AG08395 (cell line): ENCODE measurements at regions not wholly inside any gene's neighbourhood (a gene's known extent, or its start where the extent isn't known, plus 50 kb on each side); places are given as distances from the start of the nearest gene placed in this dataset.

Experiments
- DNase-seq: peaks from one replicate; pipeline ENCODE4 v3.0.0; 2012; ENCODE audit warnings: mixed read lengths, low spot score

- DNase-seq, result no peak
Observed at GRCh38 chr14:101453225-101453624, 108.1 kb upstream of the DIO3 start.

- no peak for DNase-seq
Observed at GRCh38 chr14:101454229-101454628, 107.1 kb upstream of the DIO3 start.

- DNase-seq, result no peak
Observed at GRCh38 chr14:101456246-101457175, 104.8 kb upstream of the DIO3 start.

GRCh38 chr14:101457301-101457935 is 103.9 kb upstream of the DIO3 start:
- DNase-seq, result no peak

- no peak for DNase-seq
Observed at GRCh38 chr14:101457936-101458740, 103.2 kb upstream of the DIO3 start.

GRCh38 chr14:101458741-101459550 is 102.3 kb upstream of the DIO3 start:
- DNase-seq, result no peak

- DNase-seq, result no peak
Observed at GRCh38 chr14:101459551-101459900, 101.8 kb upstream of the DIO3 start.

GRCh38 chr14:101460521-101460920 is 100.8 kb upstream of the DIO3 start:
- DNase-seq, result no peak

- no peak for DNase-seq
Observed at GRCh38 chr14:101460986-101461750, 100.1 kb upstream of the DIO3 start.

GRCh38 chr14:101461891-101462290 is 99.4 kb upstream of the DIO3 start:
- DNase-seq, result no peak

- no peak for DNase-seq
Observed at GRCh38 chr14:101462726-101463565, 98.3 kb upstream of the DIO3 start.

GRCh38 chr14:101463566-101464171 is 97.6 kb upstream of the DIO3 start:
- no peak for DNase-seq

- no peak for DNase-seq
Observed at GRCh38 chr14:101464310-101464983, 96.8 kb upstream of the DIO3 start.

GRCh38 chr14:101464984-101465794 is 96.1 kb upstream of the DIO3 start:
- no peak for DNase-seq

- DNase-seq, result no peak
Observed at GRCh38 chr14:101465795-101466448, 95.4 kb upstream of the DIO3 start.

- no peak for DNase-seq
Observed at GRCh38 chr14:101466456-101467180, 94.7 kb upstream of the DIO3 start.
